ENCODE measurements at regions not wholly inside any gene's neighbourhood (a gene's known extent, or its start where the extent isn't known, plus 50 kb on each side); places are given as distances from the start of the nearest gene placed in this dataset.

- TF ChIP-seq CTCF (conservative IDR thresholded peaks at IDR 0.05; ENCODE audit: low read depth, low read length) (no peak), EZH2 (IDR thresholded peaks at IDR 0.05; ENCODE audit: borderline replicate concordance, low read depth, low read length, poor library complexity, severe bottlenecking) (no peak)
Observed at GRCh38 chr13:106922384-106922783, 354.4 kb upstream of the ARGLU1 start.

All from A673 (cell line).